H1 (cell line): ENCODE measurements at regions not wholly inside any gene's neighbourhood (a gene's known extent, or its start where the extent isn't known, plus 50 kb on each side); places are given as distances from the start of the nearest gene placed in this dataset.

ENCODE experiments used
- CTCF ChIA-PET: fragments of 300-600 bp; sonication (Branson Sonifier 250); formaldehyde crosslinking; loops from one replicate; lab custom pipeline; 2021; ENCODE audit not compliant: partially characterized antibody; lab: Charles Lee
- POLR2A ChIA-PET: fragments of 300-600 bp; sonication (Branson Sonifier 250); formaldehyde crosslinking; loops from one replicate; lab custom pipeline; 2021; ENCODE audit warnings: inconsistent platforms; ENCODE audit not compliant: partially characterized antibody; lab: Charles Lee
- DNase-seq, 2 experiments: peaks; one replicate each; pipeline versions ENCODE4 v3.0.0 to v3.0.0-alpha.2; 2010 to 2022; ENCODE audit warnings: low spot score in 2 of 2, low read depth in 1 of 2, mixed read lengths in 1 of 2
- FAIRE-seq: peaks from 2 replicates; lab custom pipeline; 2011; peaks lifted over from hg19 to GRCh38; lab: Jason Lieb, UNC
- H2AFZ ChIP-seq: 2 replicates; pipeline ENCODE4 v1.8.1; 2012; ENCODE audit warnings: low read length, inconsistent platforms
- H2AK5ac ChIP-seq: 2 replicates; pipeline ENCODE4 v1.6.1; 2013; ENCODE audit warnings: low read depth, low read length
- H2BK120ac ChIP-seq: replicated peaks from 2 replicates; pipeline ENCODE3; 2013; ENCODE audit warnings: low read depth, low read length, inconsistent platforms
- H2BK12ac ChIP-seq: 2 replicates; pipeline ENCODE4 v1.6.1; 2013; ENCODE audit warnings: low read depth, low read length
- H2BK15ac ChIP-seq: 2 replicates; pipeline ENCODE4 v1.6.1; 2013; ENCODE audit warnings: low read length
- H2BK20ac ChIP-seq: 2 replicates; pipeline ENCODE4 v1.6.1; 2013; ENCODE audit warnings: low read length
- H2BK5ac ChIP-seq: 2 replicates; pipeline ENCODE4 v1.6.1; 2013; ENCODE audit warnings: low read depth, low read length
- H3K14ac ChIP-seq: 2 replicates; pipeline ENCODE4 v1.6.1; 2013; ENCODE audit warnings: inconsistent platforms; ENCODE audit not compliant: insufficient read length
- H3K18ac ChIP-seq: 2 replicates; pipeline ENCODE4 v1.6.1; 2013; ENCODE audit warnings: low read length; ENCODE audit errors: extremely low read depth
- H3K23ac ChIP-seq: 2 replicates; pipeline ENCODE4 v1.6.1; 2013; ENCODE audit warnings: inconsistent platforms; ENCODE audit not compliant: insufficient read length
- H3K23me2 ChIP-seq: 2 replicates; pipeline ENCODE4 v1.6.1; 2013; ENCODE audit warnings: low read depth, low read length
- H3K27ac ChIP-seq: 2 replicates; pipeline ENCODE4 v1.6.1; 2011; ENCODE audit warnings: low read depth, low read length, inconsistent platforms
- H3K27me3 ChIP-seq, 4 experiments: replicated peaks in 1 of 4; 1 replicate in 1 of 4; 2 replicates in 3 of 4; pipeline versions ENCODE4 v1.6.1 to v1.8.1; 2011 to 2013; ENCODE audit warnings: low read length in 3 of 4, mild to moderate bottlenecking in 3 of 4, inconsistent platforms in 2 of 4, mixed read lengths in 2 of 4, moderate library complexity in 1 of 4; ENCODE audit not compliant: control insufficient read depth in 3 of 4, insufficient read depth in 3 of 4; ENCODE audit errors: extremely low read depth in 1 of 4
- H3K36me3 ChIP-seq, 4 experiments: 2 replicates each; pipeline versions ENCODE4 v1.6.1 to v1.8.1; 2011 to 2013; ENCODE audit warnings: mild to moderate bottlenecking in 4 of 4, low read length in 3 of 4, moderate library complexity in 2 of 4, control low read depth in 1 of 4, inconsistent platforms in 1 of 4; ENCODE audit not compliant: insufficient read depth in 4 of 4, control insufficient read depth in 2 of 4
- H3K4ac ChIP-seq: replicated peaks from 2 replicates; pipeline ENCODE3; 2013; ENCODE audit warnings: low read length, low read depth, mixed read lengths, inconsistent platforms; ENCODE audit not compliant: insufficient read length
- H3K4me1 ChIP-seq, 4 experiments: replicated peaks in 1 of 4; 1 replicate in 1 of 4; 2 replicates in 3 of 4; pipeline versions ENCODE4 v1.6.1 to v1.8.1; 2011 to 2013; ENCODE audit warnings: low read length in 3 of 4, inconsistent platforms in 2 of 4, mixed read lengths in 1 of 4; ENCODE audit not compliant: insufficient read depth in 4 of 4, control insufficient read depth in 3 of 4
- H3K4me2 ChIP-seq, 2 experiments: 2 replicates each; pipeline versions ENCODE4 v1.6.1 to v1.8.1; 2011 to 2013; ENCODE audit warnings: low read depth in 2 of 2, low read length in 2 of 2, control low read depth in 1 of 2, inconsistent platforms in 1 of 2, mild to moderate bottlenecking in 1 of 2; ENCODE audit not compliant: insufficient read depth in 1 of 2
- H3K4me3 ChIP-seq, 4 experiments: fragments of 200-600, 300-600 bp in 1 of 4; sonication (generic), shearing (Covaris generic), sonication (Bioruptor Twin) in 1 of 4; 2 replicates each; pipeline versions ENCODE4 v1.5.1 to v1.8.1; 2011 to 2016; ENCODE audit warnings: low read length in 4 of 4, low read depth in 3 of 4, control low read depth in 2 of 4, inconsistent platforms in 2 of 4, mild to moderate bottlenecking in 2 of 4, mixed read lengths in 1 of 4, moderate library complexity in 1 of 4; ENCODE audit not compliant: insufficient read depth in 2 of 4; ENCODE audit errors: extremely low read depth in 1 of 4
- H3K56ac ChIP-seq: replicated peaks from 2 replicates; pipeline ENCODE3; 2013; ENCODE audit warnings: low read depth, mild to moderate bottlenecking, mixed read lengths, low read length, inconsistent platforms; ENCODE audit not compliant: insufficient read length
- H3K79me1 ChIP-seq: 2 replicates; pipeline ENCODE4 v1.6.1; 2013; ENCODE audit warnings: low read depth, low read length, control low read depth
- H3K79me2 ChIP-seq, 2 experiments: 2 replicates each; pipeline versions ENCODE4 v1.6.1 to v1.8.1; 2012 to 2013; ENCODE audit warnings: low read length in 2 of 2, mild to moderate bottlenecking in 2 of 2, inconsistent platforms in 1 of 2; ENCODE audit not compliant: insufficient read depth in 2 of 2, control insufficient read depth in 1 of 2
- H3K9ac ChIP-seq, 4 experiments: replicated peaks in 1 of 4; 1 replicate in 1 of 4; 2 replicates in 3 of 4; pipeline versions ENCODE4 v1.6.1 to v1.8.1; 2011 to 2013; ENCODE audit warnings: low read depth in 3 of 4, low read length in 3 of 4, control low read depth in 2 of 4, mild to moderate bottlenecking in 2 of 4, moderate library complexity in 2 of 4, inconsistent platforms in 1 of 4; ENCODE audit errors: extremely low read depth in 1 of 4
- H3K9me3 ChIP-seq, 2 experiments: 2 replicates each; pipeline versions ENCODE4 v1.6.1 to v1.8.1; 2012 to 2013; ENCODE audit warnings: mild to moderate bottlenecking in 2 of 2, moderate library complexity in 2 of 2, control low read depth in 1 of 2, inconsistent platforms in 1 of 2, low read depth in 1 of 2, low read length in 1 of 2, mixed read lengths in 1 of 2; ENCODE audit not compliant: insufficient read depth in 2 of 2
- H4K20me1 ChIP-seq, 2 experiments: replicated peaks in 1 of 2; 2 replicates each; pipeline versions ENCODE3 to v1.8.1; 2011 to 2013; ENCODE audit warnings: inconsistent platforms in 2 of 2, low read length in 2 of 2, mild to moderate bottlenecking in 1 of 2; ENCODE audit not compliant: insufficient read depth in 2 of 2, control insufficient read depth in 1 of 2
- H4K5ac ChIP-seq: 2 replicates; pipeline ENCODE4 v1.6.1; 2013; ENCODE audit warnings: low read length, low read depth, mixed read lengths, inconsistent platforms; ENCODE audit not compliant: insufficient read length
- H4K8ac ChIP-seq: 2 replicates; pipeline ENCODE4 v1.8.0; 2013; ENCODE audit warnings: mild to moderate bottlenecking, moderate library complexity, low read length, inconsistent platforms; ENCODE audit not compliant: insufficient read depth; ENCODE audit errors: extremely low read depth
- H4K91ac ChIP-seq: replicated peaks from 2 replicates; pipeline ENCODE3; 2013; ENCODE audit warnings: low read length, mixed read lengths, inconsistent platforms; ENCODE audit not compliant: insufficient read length
- ASH2L ChIP-seq: fragments of 200-600, 300-600 bp; sonication (generic); IDR thresholded peaks from one replicate; pipeline ENCODE4 v1.7.1; 2017; ENCODE audit warnings: low read length
- MAX ChIP-seq: IDR thresholded peaks from 2 replicates; pipeline ENCODE4 v1.6.1; 2012; ENCODE audit warnings: inconsistent platforms
- RAD21 ChIP-seq, 2 experiments: IDR thresholded peaks in 1 of 2; conservative IDR thresholded peaks in 1 of 2; 2 replicates each; pipeline ENCODE4 v1.6.1; 2011; ENCODE audit warnings: low read depth in 2 of 2, low read length in 2 of 2, improper control_type of control experiment in 1 of 2, inconsistent platforms in 1 of 2, mild to moderate bottlenecking in 1 of 2, moderate library complexity in 1 of 2
- WGBS, 2 experiments: shearing (Covaris generic) in 1 of 2; methylation state at CpG; one replicate each; pipeline versions ENCODE4 v1.1.6 to v1.1.7; 2013 to 2015; ENCODE audit warnings: low lambda C conversion rate in 2 of 2, mixed read lengths in 2 of 2, inconsistent platforms in 1 of 2, low coverage in 1 of 2, missing lambda C conversion rate in 1 of 2; ENCODE audit not compliant: insufficient replicate concordance in 2 of 2, insufficient coverage in 1 of 2, insufficient read length in 1 of 2; ENCODE audit errors: extremely low coverage in 1 of 2, missing lambda C conversion rate in 1 of 2; 5-methylcytosine and 5-hydroxymethylcytosine counted together

GRCh38 chr16:5653041-5653440, 555.4 kb upstream of the EEF2KMT start:
- WGBS, 2 experiments = 89% methylated on average over 10 of the region's 10 CpGs; no CpG with 5 or more reads in 1 of the 2 experiments
- Histone ChIP-seq H3K79me1 (no peaks in the 10 kb centered on the region), H2AFZ (no peak overlapping the region), H3K27me3 (no peaks in the 10 kb centered on the region), H3K56ac (no peak overlapping the region), H3K4me3 (no peak overlapping the region), H3K9me3 (no peaks in the 10 kb centered on the region), H3K4me1 (peaks cover 0 to 5% (median 2%) of the 10 kb centered on the region in 4 experiments; a peak in 3 of 7 replicates), H3K14ac (no peak overlapping the region), H2BK20ac (no peak overlapping the region), H4K8ac (0 out of 2 replicates have a peak overlapping the region, but pooled peaks have one; percentile 18), H3K23me2 (no peaks in the 10 kb centered on the region), H3K18ac (0 out of 2 replicates have a peak overlapping the region, but pooled peaks have one; percentile 38), H4K91ac (no peak overlapping the region), H3K9ac (no peak overlapping the region), H3K36me3 (no peaks in the 10 kb centered on the region), H3K79me2 (no peaks in the 10 kb centered on the region), H2AK5ac (no peak overlapping the region; the same call in 1 of the 2 replicates), H2BK12ac (no peak overlapping the region; the same call in 1 of the 2 replicates), H2BK15ac (0 out of 2 replicates have a peak overlapping the region, but pooled peaks have one; percentile 51), H4K20me1 (no peaks in the 10 kb centered on the region), H3K4me2 (no peak overlapping the region), H4K5ac (no peak overlapping the region), H3K27ac (no peak overlapping the region), H3K4ac (no peak overlapping the region), H2BK120ac (no peak overlapping the region), H2BK5ac (no peak overlapping the region), H3K23ac (no peak overlapping the region)
- DNase-seq (no peak), FAIRE-seq (no peak)
- TF ChIP-seq MAX = peak; percentile 30; the same call in 1 of the 2 replicates
- TF ChIP-seq RAD21 (IDR thresholded peaks at IDR 0.05 in 1 of 2, conservative IDR thresholded peaks at IDR 0.05 in 1 of 2; ENCODE audit: low read depth in 2 of 2, low read length in 2 of 2) = no peak
- no peak for TF ChIP-seq ASH2L
- ChIA-PET CTCF (interaction anchor here (1.6 kb wide), 1 partner anchor 19 kb away, joined by 6 read pairs; no protein-coding TSS in a partner anchor), POLR2A (no interaction called here)
